Spleen (tissue), 11 donors: ENCODE measurements at regions not wholly inside any gene's neighbourhood (a gene's known extent, or its start where the extent isn't known, plus 50 kb on each side); places are given as distances from the start of the nearest gene placed in this dataset.
A peak's percentile ranks its signal among the peaks of the same experiment; 100 is the strongest.

Experiments
- DNase-seq: peaks from one replicate; pipeline ENCODE4 v3.0.0-alpha.2; 2020
- H3K27ac ChIP-seq, 8 donors: fragments of 200-600 bp; sonication (generic) in 7 of 8; 1 replicate in 4 of 8; 2 replicates in 4 of 8; pipeline versions ENCODE4 v1.5.0 to v1.8.0; 2016 to 2021; ENCODE audit warnings: inconsistent platforms in 4 of 8, mild to moderate bottlenecking in 4 of 8, moderate library complexity in 1 of 8
- H3K27me3 ChIP-seq, 7 donors: fragments of 200-600 bp; sonication (generic) in 6 of 7; replicated peaks in 1 of 7; 1 replicate in 4 of 7; 2 replicates in 3 of 7; pipeline versions ENCODE4 v1.5.0 to v1.8.0; 2016 to 2021; ENCODE audit warnings: inconsistent platforms in 3 of 7, mild to moderate bottlenecking in 1 of 7
- H3K36me3 ChIP-seq, 6 donors: fragments of 200-600 bp; sonication (generic) in 5 of 6; 1 replicate in 4 of 6; 2 replicates in 2 of 6; pipeline versions ENCODE4 v1.5.0 to v1.8.0; 2016 to 2021; ENCODE audit warnings: inconsistent platforms in 2 of 6
- H3K4me1 ChIP-seq, 6 donors: fragments of 200-600 bp; sonication (generic) in 5 of 6; 1 replicate in 3 of 6; 2 replicates in 3 of 6; pipeline versions ENCODE4 v1.5.0 to v1.8.0; 2016 to 2021; ENCODE audit warnings: inconsistent platforms in 3 of 6
- H3K4me3 ChIP-seq, 8 donors: fragments of 200-600 bp; sonication (generic) in 7 of 8; 1 replicate in 4 of 8; 2 replicates in 4 of 8; pipeline versions ENCODE4 v1.5.0 to v1.8.0; 2016 to 2021; ENCODE audit warnings: inconsistent platforms in 4 of 8, mild to moderate bottlenecking in 4 of 8, moderate library complexity in 2 of 8
- H3K9me3 ChIP-seq, 8 donors: fragments of 200-600 bp; sonication (generic) in 7 of 8; 1 replicate in 4 of 8; 2 replicates in 4 of 8; pipeline versions ENCODE4 v1.5.0 to v1.8.0; 2016 to 2021; ENCODE audit warnings: inconsistent platforms in 4 of 8
- CTCF ChIP-seq, 11 experiments: fragments of 200-600 bp in 7 of 11; fragments of 450-650 bp in 4 of 11; sonication (generic) in 4 of 11; IDR thresholded peaks in 8 of 11; conservative IDR thresholded peaks in 3 of 11; 1 replicate in 7 of 11; 2 replicates in 4 of 11; pipeline versions ENCODE4 v1.4.0 to v1.8.0; 2016 to 2021; ENCODE audit warnings: antibody characterized with exemption in 11 of 11, inconsistent platforms in 4 of 11, mild to moderate bottlenecking in 1 of 11
- POLR2A ChIP-seq, 3 donors: fragments of 450-650 bp; IDR thresholded peaks; one replicate each; pipeline ENCODE4 v1.5.1; 2017; ENCODE audit warnings: antibody characterized with exemption in 3 of 3, mild to moderate bottlenecking in 1 of 3
- POLR2AphosphoS5 ChIP-seq, 3 donors: sonication (generic); formaldehyde crosslinking; IDR thresholded peaks; one replicate each; pipeline ENCODE4 v1.5.1; 2017; ENCODE audit warnings: antibody characterized with exemption in 3 of 3
- WGBS, 5 donors: extraction: QIAGEN DNeasy Blood & Tissue Kit in 3 of 5; methylation state at CpG; one replicate each; pipeline versions ENCODE4 v1.1.5 to v1.1.7; 2013 to 2018; 5-methylcytosine and 5-hydroxymethylcytosine counted together
- intact Hi-C: fragments of 100-400 bp; cut with DNase I; formaldehyde crosslinking; loops from one replicate; pipeline ENCODE4 v1.15.0; 2023; ENCODE audit warnings: low total_unique reads
- donor health status: healthy with polysubstance abuse.
- donor health status: DM: no; HTN: no; CAD: no; lungs with moderate emphysema.
- donor health status: DM: no; HTN: no; CAD: no.
- donor health status: Bipolar disorder and iron deficiency.
- donor health status: healthy.
- donor health status: DM: no; HTN: no; CAD: no.
- donor health status: DM: yes; HTN: yes; CAD: no.

GRCh38 chrX:79078114-79078513, 66.4 kb upstream of the GPR174 start:
- H3K27ac ChIP-seq = no peak overlapping the region
- H3K4me1 ChIP-seq = peaks cover 0 to 13% (median 0%) of the 10 kb centered on the region in 6 donors
- 70 to 95% (median 86%) methylated on average over 6 of the region's 6 CpGs for WGBS, 5 donors
- TF ChIP-seq POLR2A (IDR thresholded peaks at IDR 0.05) (no peak), POLR2AphosphoS5 (IDR thresholded peaks at IDR 0.05) (no peak), CTCF (IDR thresholded peaks at IDR 0.05 in 8 of 11, conservative IDR thresholded peaks at IDR 0.05 in 3 of 11) (no peak)
- no peak for DNase-seq
- no peaks in the 10 kb centered on the region for H3K27me3 ChIP-seq
- no peak overlapping the region for H3K4me3 ChIP-seq
- H3K9me3 ChIP-seq = peaks cover 0 to 4% (median 0%) of the 10 kb centered on the region in 8 donors
- no peaks in the 10 kb centered on the region for H3K36me3 ChIP-seq
- intact Hi-C loops = no loop called here

- Histone ChIP-seq H3K4me3 (no peak overlapping the region), H3K27ac (no peak overlapping the region), H3K36me3 (no peaks in the 10 kb centered on the region), H3K4me1 (peaks cover 0 to 13% (median 0%) of the 10 kb centered on the region in 6 donors), H3K9me3 (peaks cover 0 to 4% (median 0%) of the 10 kb centered on the region in 8 donors), H3K27me3 (no peaks in the 10 kb centered on the region)
- intact Hi-C loops = no loop called here
- no peak for TF ChIP-seq POLR2A (IDR thresholded peaks at IDR 0.05)
- no peak for TF ChIP-seq CTCF (IDR thresholded peaks at IDR 0.05 in 8 of 11, conservative IDR thresholded peaks at IDR 0.05 in 3 of 11)
- no peak for TF ChIP-seq POLR2AphosphoS5 (IDR thresholded peaks at IDR 0.05)
- no peak for DNase-seq
- WGBS, 5 donors = 29 to 83% (median 56%) methylated on average over 1 of the region's 1 CpG
Measured at GRCh38 chrX:79079477-79079876, 65.0 kb upstream of the GPR174 start.

GRCh38 chrX:79080141-79080540, 64.3 kb upstream of the GPR174 start:
- H3K27ac ChIP-seq = no peak overlapping the region
- peaks cover 0 to 4% (median 0%) of the 10 kb centered on the region in 8 donors for H3K9me3 ChIP-seq
- H3K27me3 ChIP-seq = no peaks in the 10 kb centered on the region
- H3K4me1 ChIP-seq = peaks cover 0 to 13% (median 0%) of the 10 kb centered on the region in 6 donors
- intact Hi-C loops = no loop called here
- no peaks in the 10 kb centered on the region for H3K36me3 ChIP-seq
- no peak for DNase-seq
- TF ChIP-seq POLR2AphosphoS5 (IDR thresholded peaks at IDR 0.05) = no peak
- TF ChIP-seq POLR2A (IDR thresholded peaks at IDR 0.05) = no peak
- no peak for TF ChIP-seq CTCF (IDR thresholded peaks at IDR 0.05 in 8 of 11, conservative IDR thresholded peaks at IDR 0.05 in 3 of 11)
- H3K4me3 ChIP-seq = no peak overlapping the region
- 71 to 94% (median 75%) methylated on average over 2 of the region's 2 CpGs for whole genome bisulfite sequencing, 5 donors

- H3K27ac ChIP-seq = peak overlapping the region in 1 of 8 donors; percentile 34
- intact Hi-C loops = no loop called here
- TF ChIP-seq POLR2AphosphoS5 (IDR thresholded peaks at IDR 0.05) (no peak), CTCF (IDR thresholded peaks at IDR 0.05 in 8 of 11, conservative IDR thresholded peaks at IDR 0.05 in 3 of 11) (peak; percentile 19 to 80 (median 67))
- 13 to 22% (median 20%) methylated on average over 6 of the region's 6 CpGs for WGBS, 5 donors
- no peaks in the 10 kb centered on the region for H3K36me3 ChIP-seq
- peaks cover 0 to 13% (median 0%) of the 10 kb centered on the region in 6 donors for H3K4me1 ChIP-seq
- peak overlapping the region in 1 of 8 donors; percentile 2 for H3K4me3 ChIP-seq
- H3K9me3 ChIP-seq = no peaks in the 10 kb centered on the region
- H3K27me3 ChIP-seq = no peaks in the 10 kb centered on the region
- no peak for DNase-seq
Measured at GRCh38 chrX:79081895-79082512, 62.5 kb upstream of the GPR174 start.
